OCI-LY7 (cell line): ENCODE measurements at regions not wholly inside any gene's neighbourhood (a gene's known extent, or its start where the extent isn't known, plus 50 kb on each side); places are given as distances from the start of the nearest gene placed in this dataset.

Experiments
- BruUV-seq: library from RNA; stranded (reverse); fragments of 400-500 nt; replicated peaks from 2 replicates; lab custom pipeline; 2021; lab: Mats Ljungman, UMichigan
- CTCF ChIA-PET: fragments of 300-600 bp; sonication (Branson Sonifier 250); formaldehyde crosslinking; loops from one replicate; lab custom pipeline; 2022; ENCODE audit warnings: antibody characterized with exemption; ENCODE audit not compliant: unreplicated experiment; lab: Charles Lee
- POLR2A ChIA-PET: fragments of 300-600 bp; sonication (Branson Sonifier 250); formaldehyde crosslinking; loops from one replicate; lab custom pipeline; 2022; ENCODE audit warnings: antibody characterized with exemption; lab: Charles Lee
- DNase-seq: peaks from one replicate; pipeline ENCODE4 v3.0.0-alpha.2; 2015; ENCODE audit warnings: low spot score
- H2AFZ ChIP-seq: fragments of 200-600 bp; sonication (generic), shearing (Covaris generic); 2 replicates; pipeline ENCODE4 v1.6.1; 2014; ENCODE audit warnings: mild to moderate bottlenecking, antibody characterized with exemption, low read length, moderate library complexity
- H3K27ac ChIP-seq: fragments of 200-600 bp; sonication (generic); 2 replicates; pipeline ENCODE4 v1.5.1; 2014; ENCODE audit warnings: mixed run types, low read depth, mild to moderate bottlenecking, moderate library complexity, low read length, inconsistent platforms; ENCODE audit not compliant: poor library complexity, severe bottlenecking
- H3K36me3 ChIP-seq: fragments of 200-600 bp; sonication (generic); 2 replicates; pipeline ENCODE4 v1.6.1; 2014; ENCODE audit warnings: mild to moderate bottlenecking, antibody characterized with exemption, low read length, moderate library complexity, mixed read lengths; ENCODE audit not compliant: insufficient read depth
- H3K4me1 ChIP-seq: fragments of 200-600 bp; sonication (generic); 2 replicates; pipeline ENCODE4 v1.5.1; 2014; ENCODE audit warnings: mild to moderate bottlenecking, low read length; ENCODE audit not compliant: insufficient read depth, poor library complexity, severe bottlenecking
- H3K4me2 ChIP-seq: fragments of 200-600 bp; sonication (generic); 2 replicates; pipeline ENCODE4 v1.6.1; 2014; ENCODE audit warnings: mild to moderate bottlenecking, low read length
- H3K4me3 ChIP-seq: fragments of 200-600 bp; sonication (generic); 2 replicates; pipeline ENCODE4 v1.5.1; 2014; ENCODE audit warnings: mild to moderate bottlenecking, low read depth, low read length; ENCODE audit not compliant: poor library complexity, severe bottlenecking
- H3K79me2 ChIP-seq: fragments of 200-600 bp; sonication (generic); 2 replicates; pipeline ENCODE4 v1.6.1; 2016; ENCODE audit warnings: low read depth, mild to moderate bottlenecking, low read length, moderate library complexity, mixed read lengths; ENCODE audit not compliant: insufficient read depth
- H3K9me2 ChIP-seq: fragments of 200-600 bp; sonication (generic); 2 replicates; pipeline ENCODE4 v1.6.1; 2016; ENCODE audit warnings: mild to moderate bottlenecking, low read length, mixed read lengths; ENCODE audit not compliant: insufficient read depth
- H3K9me3 ChIP-seq: fragments of 200-600 bp; sonication (generic); 2 replicates; pipeline ENCODE4 v1.6.1; 2014; ENCODE audit warnings: mild to moderate bottlenecking, mixed run types, low read length, mixed read lengths
- H4K20me1 ChIP-seq: fragments of 200-600 bp; sonication (generic); 2 replicates; pipeline ENCODE4 v1.6.1; 2014; ENCODE audit warnings: mild to moderate bottlenecking, antibody characterized with exemption, low read length, moderate library complexity, mixed read lengths; ENCODE audit not compliant: insufficient read depth
- EZH2phosphoT487 ChIP-seq: fragments of 200-600 bp; sonication (generic); IDR thresholded peaks from 2 replicates; pipeline ENCODE4 v1.6.1; 2018; ENCODE audit warnings: low read depth, borderline replicate concordance, mild to moderate bottlenecking, mixed run types, antibody characterized with exemption, low read length, moderate library complexity, mixed read lengths
- intact Hi-C: fragments of 100-400 bp; cut with micrococcal nuclease; formaldehyde crosslinking; loops from one replicate; pipeline ENCODE4 v1.10.0; 2022; ENCODE audit not compliant: unreplicated experiment
- TF ChIP-seq, protein P1 (sequence below): fragments of 200-600 bp; sonication (generic); conservative IDR thresholded peaks from 2 replicates; pipeline ENCODE4 v1.5.1; 2014; ENCODE audit warnings: mild to moderate bottlenecking, antibody characterized with exemption, low read length, moderate library complexity, mixed read lengths

GRCh38 chr6:131362070-131362469 lies 211.0 kb upstream of the ARG1 start:
- peaks cover 33% of the 10 kb centered on the region for H3K4me1 ChIP-seq
- H3K4me2 ChIP-seq: no peak overlapping the region
- no peaks in the 10 kb centered on the region for H3K9me3 ChIP-seq
- BruUV-seq: no TSS peak
- no peaks in the 10 kb centered on the region for H4K20me1 ChIP-seq
- H2AFZ ChIP-seq: no peak overlapping the region
- H3K27ac ChIP-seq: no peak overlapping the region
- no peaks in the 10 kb centered on the region for H3K9me2 ChIP-seq
- no peak for TF ChIP-seq EZH2phosphoT487
- TF ChIP-seq, protein P1, sequence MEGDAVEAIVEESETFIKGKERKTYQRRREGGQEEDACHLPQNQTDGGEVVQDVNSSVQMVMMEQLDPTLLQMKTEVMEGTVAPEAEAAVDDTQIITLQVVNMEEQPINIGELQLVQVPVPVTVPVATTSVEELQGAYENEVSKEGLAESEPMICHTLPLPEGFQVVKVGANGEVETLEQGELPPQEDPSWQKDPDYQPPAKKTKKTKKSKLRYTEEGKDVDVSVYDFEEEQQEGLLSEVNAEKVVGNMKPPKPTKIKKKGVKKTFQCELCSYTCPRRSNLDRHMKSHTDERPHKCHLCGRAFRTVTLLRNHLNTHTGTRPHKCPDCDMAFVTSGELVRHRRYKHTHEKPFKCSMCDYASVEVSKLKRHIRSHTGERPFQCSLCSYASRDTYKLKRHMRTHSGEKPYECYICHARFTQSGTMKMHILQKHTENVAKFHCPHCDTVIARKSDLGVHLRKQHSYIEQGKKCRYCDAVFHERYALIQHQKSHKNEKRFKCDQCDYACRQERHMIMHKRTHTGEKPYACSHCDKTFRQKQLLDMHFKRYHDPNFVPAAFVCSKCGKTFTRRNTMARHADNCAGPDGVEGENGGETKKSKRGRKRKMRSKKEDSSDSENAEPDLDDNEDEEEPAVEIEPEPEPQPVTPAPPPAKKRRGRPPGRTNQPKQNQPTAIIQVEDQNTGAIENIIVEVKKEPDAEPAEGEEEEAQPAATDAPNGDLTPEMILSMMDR: no peak
- ChIA-PET POLR2A (no interaction called here), CTCF (no interaction called here)
- no peak for DNase-seq
- intact Hi-C loops: no loop called here
- no peaks in the 10 kb centered on the region for H3K36me3 ChIP-seq
- H3K4me3 ChIP-seq: no peak overlapping the region
- no peaks in the 10 kb centered on the region for H3K79me2 ChIP-seq

DNA sequence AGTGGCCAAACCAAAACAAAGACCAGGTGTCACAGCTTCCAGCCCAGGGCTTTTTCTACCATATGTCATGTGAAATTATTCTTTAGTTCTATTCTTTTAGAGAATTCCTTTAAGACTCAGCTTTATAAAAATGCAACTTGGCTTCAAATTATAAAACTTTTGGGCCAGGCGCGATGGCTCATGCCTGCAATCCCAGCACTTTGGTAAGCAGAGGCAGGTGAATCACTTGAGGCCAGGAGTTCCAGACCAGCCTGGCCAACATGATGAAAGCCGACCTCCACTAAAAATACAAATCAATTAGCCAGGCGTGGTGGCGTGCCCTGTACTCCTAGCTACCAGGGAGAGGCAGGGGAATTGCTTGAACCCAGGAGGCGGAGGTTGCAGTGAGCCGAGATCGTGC lies 210.3 kb upstream of the ARG1 start:
- POLR2A ChIA-PET: interaction anchor here (0.5 kb wide), 1 partner anchor 837 kb away, joined by 3 read pairs; no protein-coding TSS in a partner anchor
- H3K27ac ChIP-seq: no peak overlapping the region
- no peaks in the 10 kb centered on the region for H4K20me1 ChIP-seq
- H3K36me3 ChIP-seq: no peaks in the 10 kb centered on the region
- no peaks in the 10 kb centered on the region for H3K9me3 ChIP-seq
- H3K79me2 ChIP-seq: no peaks in the 10 kb centered on the region
- CTCF ChIA-PET: no interaction called here
- no peak overlapping the region for H3K4me2 ChIP-seq
- DNase-seq: no peak
- H3K4me3 ChIP-seq: no peak overlapping the region
- H3K4me1 ChIP-seq: peaks cover 39% of the 10 kb centered on the region
- no TSS peak for BruUV-seq
- TF ChIP-seq, protein P1: no peak
- no peak for TF ChIP-seq EZH2phosphoT487
- intact Hi-C loops: no loop called here
- H3K9me2 ChIP-seq: no peaks in the 10 kb centered on the region
- H2AFZ ChIP-seq: no peak overlapping the region

DNA sequence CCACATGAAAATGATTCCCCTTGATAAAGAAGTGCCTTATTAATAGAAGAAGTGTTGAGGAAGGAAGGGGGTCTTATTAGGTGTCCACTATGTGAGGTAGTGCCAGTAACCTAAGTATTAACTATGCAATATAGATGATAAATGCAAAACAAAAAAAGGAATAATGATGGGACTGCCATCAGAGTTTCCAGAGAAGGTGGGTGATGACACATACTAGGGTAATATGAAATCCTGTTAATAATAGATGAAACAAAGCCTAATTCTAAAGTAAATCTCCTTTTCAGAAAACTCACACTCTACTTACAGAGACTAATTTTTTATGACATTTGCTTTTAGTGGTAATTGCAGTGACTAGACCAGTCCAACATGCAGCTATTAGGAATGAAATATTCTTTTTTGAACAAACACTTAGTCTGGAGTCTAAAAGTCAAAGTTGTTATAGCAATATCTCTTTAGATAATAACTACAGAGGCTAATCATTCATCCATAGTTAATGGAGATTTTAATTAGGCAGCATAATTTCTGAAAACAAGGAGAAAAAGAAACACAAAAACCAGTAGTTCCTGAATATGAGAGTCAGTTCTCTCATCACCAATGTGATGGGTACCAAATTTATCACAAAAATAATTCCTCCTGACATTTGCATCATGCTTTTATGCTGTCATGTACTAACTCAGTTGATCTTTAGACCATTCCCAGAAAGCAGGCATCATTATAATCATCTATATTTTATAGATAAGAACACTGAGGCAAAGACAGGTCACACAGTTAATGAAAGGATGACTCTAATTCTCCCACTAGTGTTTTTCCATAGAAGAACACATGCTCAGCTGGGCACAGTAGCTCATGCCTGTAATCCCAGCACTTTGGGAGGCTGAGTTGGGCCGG lies 208.8 kb upstream of the ARG1 start:
- TF ChIP-seq, protein P1: no peak
- no peak for TF ChIP-seq EZH2phosphoT487
- H3K27ac ChIP-seq: no peak overlapping the region
- H3K4me1 ChIP-seq: peaks cover 53% of the 10 kb centered on the region
- H3K9me3 ChIP-seq: no peaks in the 10 kb centered on the region
- POLR2A ChIA-PET: interaction anchor here (0.8 kb wide), 1 partner anchor 13 kb away, joined by 3 read pairs; no protein-coding TSS in a partner anchor
- no peak overlapping the region for H3K4me3 ChIP-seq
- no peaks in the 10 kb centered on the region for H4K20me1 ChIP-seq
- CTCF ChIA-PET: interaction anchor here (0.6 kb wide), 1 partner anchor 49 kb away, joined by 3 read pairs; no protein-coding TSS in a partner anchor
- H3K4me2 ChIP-seq: no peak overlapping the region
- peak overlapping the region; percentile 9; the same call in 1 of the 2 replicates for H2AFZ ChIP-seq
- intact Hi-C loops: no loop called here
- H3K79me2 ChIP-seq: no peaks in the 10 kb centered on the region
- BruUV-seq: no TSS peak
- no peaks in the 10 kb centered on the region for H3K9me2 ChIP-seq
- H3K36me3 ChIP-seq: no peaks in the 10 kb centered on the region
- no peak for DNase-seq
